HL-60 (cell line): ENCODE measurements at regions not wholly inside any gene's neighbourhood (a gene's known extent, or its start where the extent isn't known, plus 50 kb on each side); places are given as distances from the start of the nearest gene placed in this dataset.

ENCODE experiments used
- REST ChIP-seq: IDR thresholded peaks from 2 replicates; pipeline ENCODE4 v1.6.1; 2012; ENCODE audit warnings: low read depth; ENCODE audit not compliant: insufficient replicate concordance
- TF ChIP-seq, protein P1 (sequence below): IDR thresholded peaks from one replicate; pipeline ENCODE4 v1.5.1; 2011; ENCODE audit warnings: low read length, control low read depth, inconsistent platforms; ENCODE audit not compliant: insufficient read depth

DNA sequence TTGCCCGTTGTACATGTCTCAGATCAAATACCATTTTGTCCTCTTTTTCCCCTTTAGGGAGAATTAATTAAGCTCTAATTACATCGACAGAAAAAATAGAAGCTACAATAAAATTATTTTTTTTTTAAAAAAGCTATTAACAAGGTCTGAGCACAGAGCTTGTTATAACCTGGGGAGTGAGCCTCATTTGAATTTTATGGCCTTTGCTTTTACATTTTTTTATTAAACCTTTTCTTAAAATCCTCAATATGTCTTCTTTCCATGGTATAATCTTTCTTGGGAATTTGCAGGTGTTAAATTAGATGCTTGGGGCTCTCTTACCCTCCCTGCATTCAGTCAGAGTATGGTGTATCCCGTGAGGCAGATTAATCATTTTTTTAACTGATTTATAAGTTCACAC, 212.5 kb upstream of the XYLT1 start:
- TF ChIP-seq REST, result no peak
- TF ChIP-seq, protein P1, sequence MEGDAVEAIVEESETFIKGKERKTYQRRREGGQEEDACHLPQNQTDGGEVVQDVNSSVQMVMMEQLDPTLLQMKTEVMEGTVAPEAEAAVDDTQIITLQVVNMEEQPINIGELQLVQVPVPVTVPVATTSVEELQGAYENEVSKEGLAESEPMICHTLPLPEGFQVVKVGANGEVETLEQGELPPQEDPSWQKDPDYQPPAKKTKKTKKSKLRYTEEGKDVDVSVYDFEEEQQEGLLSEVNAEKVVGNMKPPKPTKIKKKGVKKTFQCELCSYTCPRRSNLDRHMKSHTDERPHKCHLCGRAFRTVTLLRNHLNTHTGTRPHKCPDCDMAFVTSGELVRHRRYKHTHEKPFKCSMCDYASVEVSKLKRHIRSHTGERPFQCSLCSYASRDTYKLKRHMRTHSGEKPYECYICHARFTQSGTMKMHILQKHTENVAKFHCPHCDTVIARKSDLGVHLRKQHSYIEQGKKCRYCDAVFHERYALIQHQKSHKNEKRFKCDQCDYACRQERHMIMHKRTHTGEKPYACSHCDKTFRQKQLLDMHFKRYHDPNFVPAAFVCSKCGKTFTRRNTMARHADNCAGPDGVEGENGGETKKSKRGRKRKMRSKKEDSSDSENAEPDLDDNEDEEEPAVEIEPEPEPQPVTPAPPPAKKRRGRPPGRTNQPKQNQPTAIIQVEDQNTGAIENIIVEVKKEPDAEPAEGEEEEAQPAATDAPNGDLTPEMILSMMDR, result no peak
